ENCODE measurements at regions not wholly inside any gene's neighbourhood (a gene's known extent, or its start where the extent isn't known, plus 50 kb on each side); places are given as distances from the start of the nearest gene placed in this dataset.

DNA sequence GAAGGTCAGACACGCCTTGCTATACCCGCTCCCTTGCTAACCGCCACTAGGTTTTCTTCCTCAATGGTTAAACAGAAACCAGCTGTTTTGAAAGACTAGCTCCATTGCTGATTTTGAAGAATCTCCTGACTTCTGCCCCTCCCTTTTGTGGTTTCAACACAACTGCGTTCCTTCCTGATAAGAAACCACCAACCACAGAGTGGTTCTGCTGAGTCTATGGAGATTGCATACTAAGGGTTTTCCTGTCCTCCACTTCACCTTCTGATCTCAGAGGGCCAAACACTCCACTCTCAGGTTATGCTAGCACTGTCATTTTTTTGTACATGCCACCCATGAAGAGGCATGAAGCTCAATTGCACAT lies 207.9 kb downstream of the MYLK4 start:
- TF ChIP-seq, protein P1, sequence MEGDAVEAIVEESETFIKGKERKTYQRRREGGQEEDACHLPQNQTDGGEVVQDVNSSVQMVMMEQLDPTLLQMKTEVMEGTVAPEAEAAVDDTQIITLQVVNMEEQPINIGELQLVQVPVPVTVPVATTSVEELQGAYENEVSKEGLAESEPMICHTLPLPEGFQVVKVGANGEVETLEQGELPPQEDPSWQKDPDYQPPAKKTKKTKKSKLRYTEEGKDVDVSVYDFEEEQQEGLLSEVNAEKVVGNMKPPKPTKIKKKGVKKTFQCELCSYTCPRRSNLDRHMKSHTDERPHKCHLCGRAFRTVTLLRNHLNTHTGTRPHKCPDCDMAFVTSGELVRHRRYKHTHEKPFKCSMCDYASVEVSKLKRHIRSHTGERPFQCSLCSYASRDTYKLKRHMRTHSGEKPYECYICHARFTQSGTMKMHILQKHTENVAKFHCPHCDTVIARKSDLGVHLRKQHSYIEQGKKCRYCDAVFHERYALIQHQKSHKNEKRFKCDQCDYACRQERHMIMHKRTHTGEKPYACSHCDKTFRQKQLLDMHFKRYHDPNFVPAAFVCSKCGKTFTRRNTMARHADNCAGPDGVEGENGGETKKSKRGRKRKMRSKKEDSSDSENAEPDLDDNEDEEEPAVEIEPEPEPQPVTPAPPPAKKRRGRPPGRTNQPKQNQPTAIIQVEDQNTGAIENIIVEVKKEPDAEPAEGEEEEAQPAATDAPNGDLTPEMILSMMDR (IDR thresholded peaks at IDR 0.05; ENCODE audit: poor library complexity): no peak
- no peak for TF ChIP-seq EZH2 (IDR thresholded peaks at IDR 0.05; ENCODE audit: borderline replicate concordance)

Measured in hepatocyte (in vitro differentiated cells).